Astrocyte of the cerebellum (primary cell): ENCODE measurements at regions not wholly inside any gene's neighbourhood (a gene's known extent, or its start where the extent isn't known, plus 50 kb on each side); places are given as distances from the start of the nearest gene placed in this dataset.

Experiments
- DNase-seq: peaks from one replicate; pipeline ENCODE4 v3.0.0-alpha.2; 2011; ENCODE audit warnings: low read depth
- H3K4me3 ChIP-seq: 2 replicates; pipeline ENCODE4 v1.5.1; 2011; ENCODE audit warnings: mild to moderate bottlenecking, low read depth, low read length, moderate library complexity
- in situ Hi-C: cut with HindIII; loops from 2 replicates; pipeline ENCODE4 v1.10.0; 2017; ENCODE audit warnings: low sequenced_read_pairs
- TF ChIP-seq, protein P1 (sequence below): IDR thresholded peaks from 2 replicates; pipeline ENCODE4 v1.5.1; 2012; ENCODE audit warnings: low read length, low read depth, moderate library complexity, mild to moderate bottlenecking; ENCODE audit errors: missing control alignments

DNA sequence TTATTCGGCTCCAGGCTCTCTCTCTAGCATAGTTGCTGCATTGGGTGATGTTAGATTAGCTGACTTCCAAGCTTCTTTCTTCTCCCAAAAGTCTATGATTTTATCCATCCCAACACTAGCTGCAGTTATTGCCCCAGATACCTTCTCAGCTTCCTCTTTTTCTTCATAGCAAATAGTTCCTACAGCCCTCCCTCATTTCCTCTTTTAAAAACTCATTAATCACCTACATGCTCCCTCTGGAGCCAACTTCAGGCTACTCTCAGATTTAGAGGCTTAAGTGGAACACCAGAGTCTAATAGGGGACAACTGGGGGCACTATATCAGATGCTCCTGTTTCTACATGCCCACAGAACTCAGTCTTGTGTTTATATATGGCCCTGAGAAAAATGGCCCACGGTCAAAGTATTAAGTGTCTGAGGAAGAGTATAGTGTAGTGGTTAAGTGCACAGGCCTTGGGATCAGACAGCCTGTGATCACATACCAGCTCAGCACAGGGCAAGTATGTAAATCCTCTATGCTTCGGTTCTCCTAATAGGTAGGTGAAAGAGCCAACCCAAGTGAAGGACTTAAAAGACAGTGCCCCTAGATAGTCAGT lies 241.9 kb upstream of the SLC14A2 start:
- in situ Hi-C loops, result no loop called here
- TF ChIP-seq, protein P1, sequence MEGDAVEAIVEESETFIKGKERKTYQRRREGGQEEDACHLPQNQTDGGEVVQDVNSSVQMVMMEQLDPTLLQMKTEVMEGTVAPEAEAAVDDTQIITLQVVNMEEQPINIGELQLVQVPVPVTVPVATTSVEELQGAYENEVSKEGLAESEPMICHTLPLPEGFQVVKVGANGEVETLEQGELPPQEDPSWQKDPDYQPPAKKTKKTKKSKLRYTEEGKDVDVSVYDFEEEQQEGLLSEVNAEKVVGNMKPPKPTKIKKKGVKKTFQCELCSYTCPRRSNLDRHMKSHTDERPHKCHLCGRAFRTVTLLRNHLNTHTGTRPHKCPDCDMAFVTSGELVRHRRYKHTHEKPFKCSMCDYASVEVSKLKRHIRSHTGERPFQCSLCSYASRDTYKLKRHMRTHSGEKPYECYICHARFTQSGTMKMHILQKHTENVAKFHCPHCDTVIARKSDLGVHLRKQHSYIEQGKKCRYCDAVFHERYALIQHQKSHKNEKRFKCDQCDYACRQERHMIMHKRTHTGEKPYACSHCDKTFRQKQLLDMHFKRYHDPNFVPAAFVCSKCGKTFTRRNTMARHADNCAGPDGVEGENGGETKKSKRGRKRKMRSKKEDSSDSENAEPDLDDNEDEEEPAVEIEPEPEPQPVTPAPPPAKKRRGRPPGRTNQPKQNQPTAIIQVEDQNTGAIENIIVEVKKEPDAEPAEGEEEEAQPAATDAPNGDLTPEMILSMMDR, result no peak
- DNase-seq, result no peak
- H3K4me3 ChIP-seq, result no peak overlapping the region

DNA sequence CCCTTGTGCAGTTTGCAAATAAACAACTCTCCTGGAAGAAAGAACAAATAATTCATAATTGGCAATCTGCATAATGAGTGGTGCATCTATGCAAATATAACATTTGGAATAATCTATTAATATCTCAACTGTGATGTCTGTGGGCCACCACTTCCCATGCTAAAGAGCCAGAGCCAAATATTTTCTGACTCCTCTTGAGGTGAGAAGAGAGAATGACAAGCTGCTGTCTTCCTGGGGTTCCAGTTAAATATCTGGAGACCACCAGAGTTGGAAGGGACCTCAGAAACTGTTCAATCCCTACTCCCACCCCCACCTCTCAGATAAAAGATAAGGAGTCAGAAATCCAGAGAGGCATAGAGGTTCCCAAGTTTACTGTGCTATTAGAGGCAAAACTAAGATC lies 241.0 kb upstream of the SLC14A2 start:
- TF ChIP-seq, protein P1, result no peak
- H3K4me3 ChIP-seq, result no peak overlapping the region
- in situ Hi-C loops, result no loop called here
- DNase-seq, result no peak

DNA sequence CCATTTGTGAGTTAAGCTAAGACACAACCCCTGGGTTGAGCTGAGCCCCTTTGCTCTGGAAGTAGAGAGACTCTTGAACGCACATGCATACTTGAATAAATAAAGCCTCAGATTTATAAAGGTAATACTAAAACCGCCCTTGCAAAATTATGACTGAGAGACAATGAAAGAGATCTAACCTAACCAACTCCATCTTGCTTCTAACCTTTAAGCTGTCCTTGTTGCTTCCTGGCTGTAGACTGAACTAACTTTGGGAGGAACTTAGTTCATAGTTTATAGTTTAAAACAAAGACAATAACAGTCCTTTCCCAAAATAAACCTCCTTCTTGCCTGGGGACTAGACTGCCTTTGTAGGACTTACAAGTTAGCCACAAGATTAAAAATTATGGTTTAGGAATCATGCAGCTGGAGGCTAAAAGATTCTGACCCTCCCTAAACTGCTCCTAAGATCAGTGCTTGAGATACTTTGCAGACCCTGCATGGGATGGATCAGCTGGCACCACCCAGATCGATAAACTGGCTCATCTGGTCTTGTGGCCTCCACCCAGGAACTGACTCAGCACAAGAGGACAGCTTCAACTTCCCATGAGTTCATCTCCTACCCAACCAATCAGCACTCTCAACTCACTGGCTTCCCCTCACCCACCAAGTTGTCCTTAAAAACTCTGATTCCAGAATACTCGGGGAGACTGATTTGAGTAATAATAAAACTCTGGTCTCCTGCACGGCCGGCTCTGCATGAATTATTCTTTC lies 240.2 kb upstream of the SLC14A2 start:
- TF ChIP-seq, protein P1, result no peak
- in situ Hi-C loops, result no loop called here
- DNase-seq, result no peak
- no peak overlapping the region for H3K4me3 ChIP-seq

DNA sequence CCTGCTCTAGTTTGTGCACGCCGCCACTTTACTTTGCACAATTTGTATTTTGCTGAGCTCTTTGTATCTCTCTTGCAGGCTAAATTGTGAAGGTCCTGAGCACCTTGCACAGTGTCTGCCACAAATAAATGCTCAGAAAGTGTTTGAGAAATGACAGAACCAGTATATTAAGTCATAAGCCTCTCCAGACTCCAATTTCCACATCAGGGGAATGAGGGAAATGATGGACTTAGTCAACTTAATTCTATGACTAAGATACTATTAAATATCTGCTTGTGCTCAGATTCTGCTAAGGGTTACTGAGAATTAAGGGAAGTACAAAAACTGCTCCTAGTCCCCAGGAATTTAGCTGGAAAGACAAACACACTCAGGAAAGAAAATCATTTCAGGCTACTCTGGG lies 239.1 kb upstream of the SLC14A2 start:
- in situ Hi-C loops, result no loop called here
- H3K4me3 ChIP-seq, result no peak overlapping the region
- TF ChIP-seq, protein P1, result no peak
- DNase-seq, result no peak

DNA sequence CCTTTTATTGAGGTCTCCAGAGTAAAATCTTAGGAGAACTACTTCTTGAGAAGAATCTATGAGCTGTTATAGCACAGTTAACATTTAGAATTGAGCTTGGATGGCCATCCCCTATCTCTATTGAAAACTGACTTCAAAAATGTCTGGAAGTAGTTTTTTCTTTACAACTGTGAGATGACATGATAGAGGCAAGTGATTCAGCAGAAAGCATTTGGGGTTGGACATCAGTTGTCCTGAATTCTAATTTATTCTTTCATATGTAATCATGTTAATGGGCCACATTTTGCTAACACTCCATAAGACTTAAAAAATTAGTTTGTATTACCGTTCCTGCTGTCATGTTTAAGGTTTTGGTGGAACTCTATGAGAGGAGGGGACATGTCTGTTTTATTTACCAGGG lies 237.0 kb upstream of the SLC14A2 start:
- no peak for DNase-seq
- no peak overlapping the region for H3K4me3 ChIP-seq
- TF ChIP-seq, protein P1, result no peak
- in situ Hi-C loops, result no loop called here

DNA sequence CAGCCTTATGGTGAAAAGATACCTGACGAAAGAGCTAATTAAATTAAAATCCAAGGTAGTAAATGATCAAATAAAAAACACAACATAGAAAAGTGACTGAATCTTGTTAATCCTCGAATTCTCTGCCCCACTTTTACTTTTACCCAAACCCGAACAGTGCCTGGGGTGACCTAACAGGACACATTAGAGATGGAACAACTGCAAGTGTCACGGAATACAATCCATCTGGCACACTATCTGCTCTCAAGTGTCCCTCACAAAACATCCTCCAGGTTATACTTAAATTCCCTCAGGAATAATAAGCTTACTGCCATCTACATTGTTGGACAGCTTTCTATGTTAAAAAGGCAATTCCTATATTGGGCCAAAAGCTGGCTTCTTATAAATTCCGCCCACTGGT lies 236.3 kb upstream of the SLC14A2 start:
- no peak for DNase-seq
- TF ChIP-seq, protein P1, result no peak
- H3K4me3 ChIP-seq, result no peak overlapping the region
- in situ Hi-C loops, result no loop called here
